ENCODE measurements at regions not wholly inside any gene's neighbourhood (a gene's known extent, or its start where the extent isn't known, plus 50 kb on each side); places are given as distances from the start of the nearest gene placed in this dataset.

DNA sequence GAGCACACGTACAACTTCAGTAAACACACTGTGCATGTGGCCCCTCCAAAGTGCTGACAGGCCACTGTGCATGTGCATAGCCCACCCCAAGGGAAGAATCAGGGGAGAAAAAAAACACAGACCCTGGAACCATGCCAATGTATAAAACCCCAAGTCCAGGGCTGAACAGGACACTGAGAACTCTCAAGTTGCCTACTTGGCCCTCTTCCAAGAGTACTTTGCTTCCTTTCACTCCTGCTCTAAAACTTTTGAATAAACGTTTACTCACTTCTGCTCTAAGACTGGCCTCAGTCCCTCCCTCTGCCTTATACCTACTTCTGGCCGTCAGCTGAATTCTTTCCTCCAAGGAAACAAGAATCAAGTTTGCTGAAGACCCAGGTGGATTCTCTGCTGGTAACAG, 77.7 kb upstream of the NFIB start:
- no peak for DNase-seq

- no peak for DNase-seq
These were observed 75.7 kb upstream of the NFIB start for GRCh38 chr9:14389657-14390056.

GRCh38 chr9:14389146-14389545, 75.2 kb upstream of the NFIB start:
- DNase-seq: no peak

- DNase-seq: no peak
These were observed 69.8 kb upstream of the NFIB start for GRCh38 chr9:14383773-14384172.

GRCh38 chr9:14383294-14383693, 69.4 kb upstream of the NFIB start:
- no peak for DNase-seq

DNA sequence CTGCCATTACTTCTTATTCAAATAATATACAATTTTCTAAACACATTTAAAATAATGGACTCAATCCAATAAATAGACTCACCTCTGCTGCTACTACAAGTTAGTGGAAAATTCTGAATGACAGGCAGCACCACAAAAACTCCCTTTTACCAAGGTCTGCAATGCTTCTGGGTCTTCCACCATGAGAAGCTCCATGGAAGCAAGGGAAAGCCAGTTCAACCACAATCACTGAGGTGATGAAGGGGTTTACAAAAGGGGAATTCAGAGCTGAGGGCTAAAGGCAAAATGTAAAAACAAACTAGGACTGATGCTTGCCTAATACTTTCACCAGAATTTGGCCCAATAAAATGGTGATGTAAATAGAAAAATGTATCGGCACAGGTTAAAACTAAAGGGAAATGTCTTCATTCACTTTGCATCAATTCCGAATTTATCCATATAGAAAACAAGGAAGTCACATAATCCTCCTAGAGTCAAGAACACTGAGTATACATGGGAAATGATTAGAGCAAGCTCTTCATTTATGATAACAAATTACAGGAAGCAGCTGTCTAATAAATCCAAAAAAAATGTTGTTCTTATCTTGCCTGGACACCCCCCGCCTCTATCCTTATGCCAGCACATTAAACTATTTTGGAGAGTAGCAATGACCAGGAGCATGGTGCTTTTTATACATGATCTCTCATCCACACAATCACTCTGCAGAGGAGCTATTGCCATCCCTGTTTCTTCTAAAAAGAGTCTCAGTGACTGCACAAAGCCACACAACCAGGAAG, 66.3 kb upstream of the NFIB start:
- no peak for DNase-seq

GRCh38 chr9:14379280-14379679, 65.3 kb upstream of the NFIB start:
- no peak for DNase-seq

- no peak for DNase-seq
These were observed 59.8 kb upstream of the NFIB start for GRCh38 chr9:14373706-14374105.

GRCh38 chr9:14373336-14373666, 59.4 kb upstream of the NFIB start:
- no peak for DNase-seq

- no peak for DNase-seq
These were observed 58.7 kb upstream of the NFIB start for GRCh38 chr9:14372437-14373335.

DNA sequence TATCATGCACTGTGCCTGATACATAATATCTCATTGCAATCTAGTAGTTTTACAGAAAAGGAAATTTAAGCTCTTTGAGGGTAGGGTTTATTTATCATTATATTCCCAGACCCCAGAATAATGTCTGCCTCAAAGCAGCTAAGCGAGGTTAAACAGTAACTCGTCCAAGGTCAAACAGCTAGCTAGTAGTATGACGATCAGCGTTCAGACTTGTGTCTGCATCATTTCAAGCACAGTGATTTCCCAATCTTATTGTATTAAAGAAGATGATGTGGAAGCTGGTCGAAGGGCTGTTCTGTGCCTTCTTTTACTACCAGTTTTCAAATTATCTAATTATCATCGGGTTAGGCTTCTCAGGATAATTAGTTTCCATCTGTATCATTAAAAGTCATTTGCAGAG, 55.1 kb upstream of the NFIB start:
- no peak for DNase-seq

- no peak for DNase-seq
These were observed 52.1 kb upstream of the NFIB start for GRCh38 chr9:14366076-14366475.

GRCh38 chr9:14365670-14366069, 51.7 kb upstream of the NFIB start:
- no peak for DNase-seq

Data from stimulated activated CD4-positive, alpha-beta T cell treated with anti-CD3 and anti-CD28 coated beads, Interleukin-4, amount 100 ng/mL, for 24 hours (primary cell).